ENCODE measurements at regions not wholly inside any gene's neighbourhood (a gene's known extent, or its start where the extent isn't known, plus 50 kb on each side); places are given as distances from the start of the nearest gene placed in this dataset.

GRCh38 chr2:132009874-132010521, 151.8 kb downstream of the ANKRD30BL start:
- no peak for TF ChIP-seq POLR2A (IDR thresholded peaks at IDR 0.05)
- TF ChIP-seq CTCF (IDR thresholded peaks at IDR 0.05): no peak
- no peak for TF ChIP-seq POLR2AphosphoS5 (IDR thresholded peaks at IDR 0.05)
